Testis (tissue), 2 donors: ENCODE measurements at regions not wholly inside any gene's neighbourhood (a gene's known extent, or its start where the extent isn't known, plus 50 kb on each side); places are given as distances from the start of the nearest gene placed in this dataset.

Experiments
- DNase-seq: peaks from one replicate; pipeline ENCODE4 v3.0.0-alpha.2; 2019
- H3K27ac ChIP-seq, 2 donors: fragments of 200-600 bp; sonication (generic); one replicate each; pipeline ENCODE4 v1.5.1; 2019
- H3K27me3 ChIP-seq: fragments of 200-600 bp; sonication (generic); one replicate; pipeline ENCODE4 v1.5.1; 2019
- H3K36me3 ChIP-seq: fragments of 200-600 bp; sonication (generic); one replicate; pipeline ENCODE4 v1.5.1; 2017; ENCODE audit warnings: low read depth; ENCODE audit errors: missing control alignments
- H3K4me1 ChIP-seq: fragments of 200-600 bp; sonication (generic); one replicate; pipeline ENCODE4 v1.5.1; 2019
- H3K4me3 ChIP-seq, 2 donors: fragments of 200-600 bp; sonication (generic); one replicate each; pipeline ENCODE4 v1.5.1; 2017 to 2019
- H3K9me3 ChIP-seq: fragments of 200-600 bp; sonication (generic); one replicate; pipeline ENCODE4 v1.5.1; 2017
- POLR2A ChIP-seq: fragments of 450-650 bp; IDR thresholded peaks from one replicate; pipeline ENCODE4 v1.6.1; 2017; ENCODE audit warnings: antibody characterized with exemption, mild to moderate bottlenecking, moderate library complexity
- WGBS, 2 donors: methylation state at CpG; one replicate each; pipeline ENCODE4 v1.1.5; 2018; 5-methylcytosine and 5-hydroxymethylcytosine counted together
- intact Hi-C: fragments of 100-400 bp; cut with DNase I; formaldehyde crosslinking; loops from one replicate; pipeline ENCODE4 v1.15.1; 2023; ENCODE audit warnings: low total_unique reads
- TF ChIP-seq, protein P1 (sequence below), 3 experiments: fragments of 450-650 bp in 2 of 3; fragments of 200-600 bp in 1 of 3; sonication (generic) in 1 of 3; IDR thresholded peaks; one replicate each; pipeline ENCODE4 v1.5.1; 2016 to 2019; ENCODE audit warnings: antibody characterized with exemption in 3 of 3, mild to moderate bottlenecking in 2 of 3, moderate library complexity in 1 of 3

GRCh38 chr2:228698963-228699362 lies 517.5 kb upstream of the SPHKAP start:
- intact Hi-C loops = no loop called here
- H3K4me3 ChIP-seq = no peak overlapping the region
- DNase-seq = no peak
- no peaks in the 10 kb centered on the region for H3K36me3 ChIP-seq
- H3K27ac ChIP-seq = no peak overlapping the region
- TF ChIP-seq, protein P1, sequence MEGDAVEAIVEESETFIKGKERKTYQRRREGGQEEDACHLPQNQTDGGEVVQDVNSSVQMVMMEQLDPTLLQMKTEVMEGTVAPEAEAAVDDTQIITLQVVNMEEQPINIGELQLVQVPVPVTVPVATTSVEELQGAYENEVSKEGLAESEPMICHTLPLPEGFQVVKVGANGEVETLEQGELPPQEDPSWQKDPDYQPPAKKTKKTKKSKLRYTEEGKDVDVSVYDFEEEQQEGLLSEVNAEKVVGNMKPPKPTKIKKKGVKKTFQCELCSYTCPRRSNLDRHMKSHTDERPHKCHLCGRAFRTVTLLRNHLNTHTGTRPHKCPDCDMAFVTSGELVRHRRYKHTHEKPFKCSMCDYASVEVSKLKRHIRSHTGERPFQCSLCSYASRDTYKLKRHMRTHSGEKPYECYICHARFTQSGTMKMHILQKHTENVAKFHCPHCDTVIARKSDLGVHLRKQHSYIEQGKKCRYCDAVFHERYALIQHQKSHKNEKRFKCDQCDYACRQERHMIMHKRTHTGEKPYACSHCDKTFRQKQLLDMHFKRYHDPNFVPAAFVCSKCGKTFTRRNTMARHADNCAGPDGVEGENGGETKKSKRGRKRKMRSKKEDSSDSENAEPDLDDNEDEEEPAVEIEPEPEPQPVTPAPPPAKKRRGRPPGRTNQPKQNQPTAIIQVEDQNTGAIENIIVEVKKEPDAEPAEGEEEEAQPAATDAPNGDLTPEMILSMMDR (IDR thresholded peaks at IDR 0.05) = no peak
- H3K4me1 ChIP-seq = no peaks in the 10 kb centered on the region
- no peaks in the 10 kb centered on the region for H3K9me3 ChIP-seq
- H3K27me3 ChIP-seq = no peaks in the 10 kb centered on the region
- 80 to 88% methylated on average over 3 of the region's 3 CpGs for WGBS, 2 donors

GRCh38 chr2:228697456-228697855 lies 516.0 kb upstream of the SPHKAP start:
- no peak overlapping the region for H3K27ac ChIP-seq
- TF ChIP-seq, protein P1 (IDR thresholded peaks at IDR 0.05) = no peak
- TF ChIP-seq POLR2A = no peak
- no peaks in the 10 kb centered on the region for H3K9me3 ChIP-seq
- no peak for DNase-seq
- WGBS, 2 donors = 93 to 95% methylated on average over 3 of the region's 3 CpGs
- H3K36me3 ChIP-seq = no peaks in the 10 kb centered on the region
- H3K4me1 ChIP-seq = no peaks in the 10 kb centered on the region
- intact Hi-C loops = no loop called here
- no peak overlapping the region for H3K4me3 ChIP-seq
- H3K27me3 ChIP-seq = no peaks in the 10 kb centered on the region

DNA sequence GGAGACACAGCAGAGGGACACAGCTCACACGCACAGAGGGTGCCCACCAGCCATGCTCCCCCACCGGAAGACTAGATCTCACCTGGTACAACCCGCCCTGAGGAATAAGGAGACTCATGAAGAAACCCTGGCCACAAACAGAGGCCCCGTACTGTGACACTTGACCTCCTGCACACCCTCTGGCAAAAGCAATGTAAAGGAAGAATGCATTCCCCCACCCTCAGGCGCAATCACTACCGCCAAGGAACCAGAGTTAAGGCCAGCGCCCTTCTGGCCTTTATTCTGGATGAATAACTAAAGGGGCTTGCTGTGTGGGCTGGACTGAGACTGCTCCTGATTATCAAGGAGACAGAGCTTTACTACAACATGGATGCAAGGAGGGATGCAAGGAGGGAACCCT lies 509.2 kb upstream of the SPHKAP start:
- no peaks in the 10 kb centered on the region for H3K36me3 ChIP-seq
- DNase-seq = no peak
- intact Hi-C loops = no loop called here
- 80 to 96% methylated on average over 5 to 7 of the region's 7 CpGs for WGBS, 2 donors
- H3K4me1 ChIP-seq = no peaks in the 10 kb centered on the region
- no peaks in the 10 kb centered on the region for H3K9me3 ChIP-seq
- H3K27ac ChIP-seq = no peak overlapping the region
- H3K27me3 ChIP-seq = no peaks in the 10 kb centered on the region
- TF ChIP-seq, protein P1 (IDR thresholded peaks at IDR 0.05) = no peak
- TF ChIP-seq POLR2A = no peak
- H3K4me3 ChIP-seq = no peak overlapping the region

GRCh38 chr2:228689053-228689452 lies 507.6 kb upstream of the SPHKAP start:
- H3K9me3 ChIP-seq = no peaks in the 10 kb centered on the region
- peak; percentile 21 for DNase-seq
- no peaks in the 10 kb centered on the region for H3K27me3 ChIP-seq
- TF ChIP-seq POLR2A = no peak
- H3K4me1 ChIP-seq = no peaks in the 10 kb centered on the region
- intact Hi-C loops = no loop called here
- H3K4me3 ChIP-seq = no peak overlapping the region
- no peak overlapping the region for H3K27ac ChIP-seq
- no peaks in the 10 kb centered on the region for H3K36me3 ChIP-seq
- WGBS, 2 donors = 15 to 33% methylated on average over 7 of the region's 7 CpGs

GRCh38 chr2:228688007-228688645 lies 506.6 kb upstream of the SPHKAP start:
- no peak overlapping the region for H3K27ac ChIP-seq
- WGBS, 2 donors = 85 to 86% methylated on average over 5 of the region's 5 CpGs
- no peak for TF ChIP-seq POLR2A
- TF ChIP-seq, protein P1 (IDR thresholded peaks at IDR 0.05) = no peak
- no peaks in the 10 kb centered on the region for H3K27me3 ChIP-seq
- no peaks in the 10 kb centered on the region for H3K9me3 ChIP-seq
- intact Hi-C loops = no loop called here
- H3K36me3 ChIP-seq = no peaks in the 10 kb centered on the region
- no peak for DNase-seq
- no peaks in the 10 kb centered on the region for H3K4me1 ChIP-seq
- no peak overlapping the region for H3K4me3 ChIP-seq
